GM18519 (cell line): ENCODE measurements at regions not wholly inside any gene's neighbourhood (a gene's known extent, or its start where the extent isn't known, plus 50 kb on each side); places are given as distances from the start of the nearest gene placed in this dataset.
"Not testable (repeated sequence)": the region's sequence is repeated elsewhere in the genome, so short reads cannot be mapped to it uniquely, and the experiment has no call there.

ENCODE experiments used
- ATAC-seq: cut with Tn5 transposase; IDR thresholded peaks from one replicate; pipeline ENCODE4 v1.9.1; 2021; ENCODE audit warnings: mild to moderate bottlenecking, moderate library complexity; ENCODE audit not compliant: unreplicated experiment, low FRiP score

- no peak for ATAC-seq
These were observed 934.2 kb downstream of the TTLL7 start for GRCh38 chr1:83064589-83065242.

- ATAC-seq, result no peak
These were observed 938.1 kb downstream of the TTLL7 start for GRCh38 chr1:83060651-83061390.

- no peak for ATAC-seq
These were observed 938.7 kb downstream of the TTLL7 start for GRCh38 chr1:83060221-83060620.

GRCh38 chr1:83058327-83058726 lies 940.6 kb downstream of the TTLL7 start:
- no peak for ATAC-seq

GRCh38 chr1:83055391-83056170 lies 943.4 kb downstream of the TTLL7 start:
- no peak for ATAC-seq

GRCh38 chr1:83053446-83053845 lies 945.5 kb downstream of the TTLL7 start:
- ATAC-seq, result no peak

- no peak for ATAC-seq
These were observed 946.1 kb downstream of the TTLL7 start for GRCh38 chr1:83052865-83053264.

GRCh38 chr1:83051053-83051452 lies 947.9 kb downstream of the TTLL7 start:
- ATAC-seq, result not testable (repeated sequence)

GRCh38 chr1:83043244-83043643 lies 955.7 kb downstream of the TTLL7 start:
- no peak for ATAC-seq

GRCh38 chr1:83039091-83039490 lies 959.8 kb downstream of the TTLL7 start:
- ATAC-seq, result not testable (repeated sequence)

GRCh38 chr1:83034851-83035250 lies 964.1 kb downstream of the TTLL7 start:
- no peak for ATAC-seq

GRCh38 chr1:83033682-83034081 lies 965.2 kb downstream of the TTLL7 start:
- no peak for ATAC-seq

- ATAC-seq, result no peak
These were observed 969.0 kb downstream of the TTLL7 start for GRCh38 chr1:83029916-83030315.

- no peak for ATAC-seq
These were observed 969.9 kb downstream of the TTLL7 start for GRCh38 chr1:83029050-83029449.

GRCh38 chr1:83028467-83028866 lies 970.5 kb downstream of the TTLL7 start:
- ATAC-seq, result no peak

GRCh38 chr1:83027511-83027910 lies 971.4 kb downstream of the TTLL7 start:
- ATAC-seq, result no peak

- ATAC-seq, result no peak
These were observed 972.2 kb downstream of the TTLL7 start for GRCh38 chr1:83026745-83027144.

- no peak for ATAC-seq
These were observed 974.6 kb downstream of the TTLL7 start for GRCh38 chr1:83024251-83024767.

- no peak for ATAC-seq
These were observed 975.7 kb downstream of the TTLL7 start for GRCh38 chr1:83023212-83023611.

GRCh38 chr1:83022206-83022605 lies 976.7 kb downstream of the TTLL7 start:
- ATAC-seq, result no peak

GRCh38 chr1:83017701-83018100 lies 981.2 kb downstream of the TTLL7 start:
- ATAC-seq, result no peak
